Large intestine (tissue), 3 donors: ENCODE measurements at regions not wholly inside any gene's neighbourhood (a gene's known extent, or its start where the extent isn't known, plus 50 kb on each side); places are given as distances from the start of the nearest gene placed in this dataset.

Experiments
- DNase-seq, 2 donors: peaks; one replicate each; pipeline versions ENCODE4 v3.0.0 to v3.0.0-alpha.2; 2013
- H3K27ac ChIP-seq: one replicate; pipeline ENCODE4 v1.5.1; 2013; ENCODE audit warnings: low read length
- H3K27me3 ChIP-seq: 2 replicates; pipeline ENCODE4 v1.6.1; 2013; ENCODE audit warnings: low read length; ENCODE audit not compliant: control insufficient read depth, insufficient read depth
- H3K36me3 ChIP-seq: 2 replicates; pipeline ENCODE4 v1.6.1; 2013; ENCODE audit warnings: low read length; ENCODE audit not compliant: control insufficient read depth, insufficient read depth
- H3K4me1 ChIP-seq: one replicate; pipeline ENCODE4 v1.6.1; 2013; ENCODE audit warnings: low read length; ENCODE audit not compliant: control insufficient read depth, insufficient read depth
- H3K4me3 ChIP-seq: one replicate; pipeline ENCODE4 v1.5.1; 2013; ENCODE audit warnings: low read length
- H3K9me3 ChIP-seq: one replicate; pipeline ENCODE4 v1.6.1; 2013; ENCODE audit warnings: mild to moderate bottlenecking, low read depth, low read length, moderate library complexity; ENCODE audit not compliant: control insufficient read depth
- WGBS: methylation state at CpG from one replicate; pipeline ENCODE4 v1.1.5; 2013; ENCODE audit warnings: low lambda C conversion rate; ENCODE audit not compliant: insufficient coverage; 5-methylcytosine and 5-hydroxymethylcytosine counted together

GRCh38 chr17:70230850-70231640 lies 61.7 kb downstream of the KCNJ2 start:
- Histone ChIP-seq H3K36me3 (no peaks in the 10 kb centered on the region), H3K4me1 (no peaks in the 10 kb centered on the region), H3K9me3 (no peaks in the 10 kb centered on the region), H3K27ac (no peak overlapping the region), H3K4me3 (no peak overlapping the region), H3K27me3 (no peaks in the 10 kb centered on the region)
- no peak for DNase-seq
- 100% methylated on average over 1 of the region's 2 CpGs for WGBS

- Histone ChIP-seq H3K36me3 (no peaks in the 10 kb centered on the region), H3K4me1 (no peaks in the 10 kb centered on the region), H3K9me3 (no peaks in the 10 kb centered on the region), H3K27ac (no peak overlapping the region), H3K27me3 (no peaks in the 10 kb centered on the region), H3K4me3 (no peak overlapping the region)
- 83% methylated on average over 1 of the region's 2 CpGs for WGBS
- no peak for DNase-seq
Measured at GRCh38 chr17:70232466-70232865, 63.1 kb downstream of the KCNJ2 start.

GRCh38 chr17:70235252-70235651 lies 65.9 kb downstream of the KCNJ2 start:
- Histone ChIP-seq H3K4me1 (no peaks in the 10 kb centered on the region), H3K9me3 (no peaks in the 10 kb centered on the region), H3K27ac (no peak overlapping the region), H3K36me3 (no peaks in the 10 kb centered on the region), H3K4me3 (no peak overlapping the region), H3K27me3 (no peaks in the 10 kb centered on the region)
- DNase-seq, result no peak

- peak in 1 of 2 donors; percentile 6 for DNase-seq
- no peaks in the 10 kb centered on the region for H3K27me3 ChIP-seq
- no peaks in the 10 kb centered on the region for H3K4me1 ChIP-seq
- no peak overlapping the region for H3K4me3 ChIP-seq
- 86% methylated on average over 1 of the region's 2 CpGs for WGBS
- H3K9me3 ChIP-seq, result no peaks in the 10 kb centered on the region
- no peak overlapping the region for H3K27ac ChIP-seq
- H3K36me3 ChIP-seq, result no peaks in the 10 kb centered on the region
Measured at GRCh38 chr17:70238228-70238627, 68.9 kb downstream of the KCNJ2 start.

- H3K4me3 ChIP-seq, result no peak overlapping the region
- no peak overlapping the region for H3K27ac ChIP-seq
- no peaks in the 10 kb centered on the region for H3K27me3 ChIP-seq
- 69% methylated on average over 2 of the region's 4 CpGs for WGBS
- DNase-seq, result no peak
- H3K36me3 ChIP-seq, result no peaks in the 10 kb centered on the region
- H3K9me3 ChIP-seq, result no peaks in the 10 kb centered on the region
- H3K4me1 ChIP-seq, result no peaks in the 10 kb centered on the region
Measured at GRCh38 chr17:70238646-70239045, 69.3 kb downstream of the KCNJ2 start.

- Histone ChIP-seq H3K36me3 (no peaks in the 10 kb centered on the region), H3K4me1 (no peaks in the 10 kb centered on the region), H3K4me3 (no peak overlapping the region), H3K9me3 (no peaks in the 10 kb centered on the region), H3K27me3 (no peaks in the 10 kb centered on the region), H3K27ac (no peak overlapping the region)
- WGBS, result no CpG with 5 or more reads among the region's 1 CpG
- no peak for DNase-seq
Measured at GRCh38 chr17:70239391-70239826, 70.1 kb downstream of the KCNJ2 start.

- Histone ChIP-seq H3K4me1 (no peaks in the 10 kb centered on the region), H3K4me3 (no peak overlapping the region), H3K27me3 (no peaks in the 10 kb centered on the region), H3K36me3 (no peaks in the 10 kb centered on the region), H3K9me3 (no peaks in the 10 kb centered on the region), H3K27ac (no peak overlapping the region)
- 100% methylated on average over 2 of the region's 6 CpGs for WGBS
- DNase-seq, result no peak
Measured at GRCh38 chr17:70241071-70241470, 71.7 kb downstream of the KCNJ2 start.

- Histone ChIP-seq H3K36me3 (no peaks in the 10 kb centered on the region), H3K4me3 (no peak overlapping the region), H3K9me3 (no peaks in the 10 kb centered on the region), H3K27ac (no peak overlapping the region), H3K4me1 (no peaks in the 10 kb centered on the region), H3K27me3 (no peaks in the 10 kb centered on the region)
- WGBS, result 49% methylated on average over 4 of the region's 7 CpGs
- no peak for DNase-seq
Measured at GRCh38 chr17:70242781-70243437, 73.6 kb downstream of the KCNJ2 start.

GRCh38 chr17:70251706-70252105 lies 82.4 kb downstream of the KCNJ2 start:
- Histone ChIP-seq H3K4me3 (no peak overlapping the region), H3K4me1 (no peaks in the 10 kb centered on the region), H3K36me3 (no peaks in the 10 kb centered on the region), H3K9me3 (no peaks in the 10 kb centered on the region), H3K27ac (no peak overlapping the region), H3K27me3 (no peaks in the 10 kb centered on the region)
- whole genome bisulfite sequencing, result no CpG with 5 or more reads among the region's 2 CpGs
- DNase-seq, result no peak

GRCh38 chr17:70254735-70255460 lies 85.6 kb downstream of the KCNJ2 start:
- H3K4me3 ChIP-seq, result no peak overlapping the region
- H3K27me3 ChIP-seq, result no peaks in the 10 kb centered on the region
- no peaks in the 10 kb centered on the region for H3K4me1 ChIP-seq
- H3K27ac ChIP-seq, result no peak overlapping the region
- H3K36me3 ChIP-seq, result no peaks in the 10 kb centered on the region
- no peaks in the 10 kb centered on the region for H3K9me3 ChIP-seq
- DNase-seq, result no peak
- WGBS, result 100% methylated on average over 1 of the region's 2 CpGs
